Neuronal stem cell (in vitro differentiated cells): ENCODE measurements at regions not wholly inside any gene's neighbourhood (a gene's known extent, or its start where the extent isn't known, plus 50 kb on each side); places are given as distances from the start of the nearest gene placed in this dataset.

Experiments used
- DNase-seq: peaks from one replicate; pipeline ENCODE4 v3.0.0-alpha.2; 2013; ENCODE audit warnings: low spot score
- H2AFZ ChIP-seq: one replicate; pipeline ENCODE4 v1.6.1; 2013; ENCODE audit warnings: mild to moderate bottlenecking, low read length, inconsistent platforms
- H2AK5ac ChIP-seq: 2 replicates; pipeline ENCODE4 v1.6.1; 2013; ENCODE audit warnings: low read depth, mild to moderate bottlenecking, inconsistent platforms, low read length, moderate library complexity, mixed read lengths
- H2BK120ac ChIP-seq: 2 replicates; pipeline ENCODE4 v1.6.1; 2013; ENCODE audit warnings: low read depth, mild to moderate bottlenecking, inconsistent platforms, low read length, moderate library complexity, mixed read lengths
- H2BK12ac ChIP-seq: one replicate; pipeline ENCODE4 v1.6.1; 2013; ENCODE audit warnings: low read length, inconsistent platforms
- H2BK15ac ChIP-seq: 2 replicates; pipeline ENCODE4 v1.6.1; 2013; ENCODE audit warnings: mild to moderate bottlenecking, low read length, inconsistent platforms, mixed read lengths
- H2BK5ac ChIP-seq: one replicate; pipeline ENCODE4 v1.6.1; 2013; ENCODE audit warnings: inconsistent platforms, mild to moderate bottlenecking, low read length, moderate library complexity
- H3K14ac ChIP-seq: one replicate; pipeline ENCODE4 v1.6.1; 2013; ENCODE audit warnings: low read length, inconsistent platforms
- H3K18ac ChIP-seq: 2 replicates; pipeline ENCODE4 v1.6.1; 2013; ENCODE audit warnings: low read length, inconsistent platforms
- H3K23ac ChIP-seq: 2 replicates; pipeline ENCODE4 v1.6.1; 2013; ENCODE audit warnings: low read depth, mild to moderate bottlenecking, mixed read lengths, low read length, inconsistent platforms; ENCODE audit not compliant: poor library complexity
- H3K27ac ChIP-seq: replicated peaks from 3 replicates; pipeline ENCODE4 v1.5.1; 2013; ENCODE audit warnings: low read length, inconsistent platforms
- H3K27me3 ChIP-seq, 3 experiments: 2 replicates each; pipeline ENCODE4 v1.6.1; 2013; ENCODE audit warnings: low read length in 3 of 3, mild to moderate bottlenecking in 2 of 3, inconsistent platforms in 1 of 3, low read depth in 1 of 3, mixed read lengths in 1 of 3, moderate library complexity in 1 of 3; ENCODE audit not compliant: control insufficient read depth in 3 of 3, insufficient read depth in 3 of 3
- H3K36me3 ChIP-seq, 2 donors: replicated peaks in 1 of 2; 2 replicates each; pipeline ENCODE4 v1.6.1; 2013; ENCODE audit warnings: low read length in 2 of 2; ENCODE audit not compliant: control insufficient read depth in 2 of 2, insufficient read depth in 2 of 2
- H3K4ac ChIP-seq: 2 replicates; pipeline ENCODE4 v1.6.1; 2013; ENCODE audit warnings: inconsistent platforms, mild to moderate bottlenecking, low read length, moderate library complexity
- H3K4me1 ChIP-seq, 2 donors: 1 replicate in 1 of 2; 2 replicates in 1 of 2; pipeline ENCODE4 v1.6.1; 2013; ENCODE audit warnings: low read length in 2 of 2, low read depth in 1 of 2; ENCODE audit not compliant: control insufficient read depth in 2 of 2, insufficient read depth in 1 of 2
- H3K4me2 ChIP-seq: one replicate; pipeline ENCODE4 v1.6.1; 2013; ENCODE audit warnings: mild to moderate bottlenecking, low read length, inconsistent platforms; ENCODE audit not compliant: insufficient read depth, poor library complexity, severe bottlenecking
- H3K4me3 ChIP-seq, 2 donors: 2 replicates each; pipeline ENCODE4 v1.5.1; 2013; ENCODE audit warnings: low read length in 2 of 2, mild to moderate bottlenecking in 2 of 2, inconsistent platforms in 1 of 2, moderate library complexity in 1 of 2
- H3K79me1 ChIP-seq: one replicate; pipeline ENCODE4 v1.6.1; 2013; ENCODE audit warnings: low read depth, mild to moderate bottlenecking, inconsistent platforms, low read length, moderate library complexity
- H3K9ac ChIP-seq: one replicate; pipeline ENCODE4 v1.6.1; 2013; ENCODE audit warnings: mild to moderate bottlenecking, low read depth, low read length, inconsistent platforms; ENCODE audit not compliant: poor library complexity
- H3K9me3 ChIP-seq, 2 donors: replicated peaks in 1 of 2; 2 replicates each; pipeline versions ENCODE3 to v1.6.1; 2013; ENCODE audit warnings: low read length in 2 of 2, mild to moderate bottlenecking in 2 of 2, inconsistent platforms in 1 of 2, low read depth in 1 of 2, mixed read lengths in 1 of 2, moderate library complexity in 1 of 2; ENCODE audit not compliant: control insufficient read depth in 2 of 2, insufficient read depth in 1 of 2
- H4K8ac ChIP-seq: one replicate; pipeline ENCODE4 v1.6.1; 2013; ENCODE audit warnings: low read depth, mild to moderate bottlenecking, inconsistent platforms, low read length, moderate library complexity
- H4K91ac ChIP-seq: one replicate; pipeline ENCODE4 v1.6.1; 2013; ENCODE audit warnings: low read length, low read depth, mild to moderate bottlenecking, inconsistent platforms; ENCODE audit not compliant: poor library complexity
- WGBS, 2 donors: extraction: QIAGEN DNeasy Blood & Tissue Kit; methylation state at CpG; one replicate each; pipeline ENCODE4 v1.1.7; 2013; ENCODE audit warnings: missing lambda C conversion rate in 2 of 2, mixed read lengths in 1 of 2; ENCODE audit not compliant: insufficient read length in 2 of 2, insufficient replicate concordance in 1 of 2; ENCODE audit errors: extremely low coverage in 2 of 2; 5-methylcytosine and 5-hydroxymethylcytosine counted together

DNA sequence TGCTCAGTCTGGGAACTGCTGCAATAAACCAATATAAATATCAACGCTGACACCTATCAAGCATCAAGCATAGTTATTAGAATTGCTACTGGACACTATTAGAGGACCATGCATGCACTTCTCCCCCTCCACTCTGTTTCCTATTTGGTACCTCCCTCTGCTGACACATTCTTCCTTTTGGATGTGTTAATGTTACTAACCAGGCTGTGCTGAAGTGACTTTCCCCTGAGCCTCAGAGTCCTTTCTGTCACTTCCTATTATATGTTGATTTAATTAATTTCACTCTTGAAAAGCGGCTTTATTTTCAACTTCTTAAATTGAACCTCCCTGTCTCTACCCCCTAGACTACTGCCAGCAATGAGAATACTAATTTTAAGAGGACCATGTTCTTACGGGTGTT, 379.1 kb downstream of the MCTP2 start:
- no peak overlapping the region for H4K91ac ChIP-seq
- no peak overlapping the region for H2BK5ac ChIP-seq
- H3K79me1 ChIP-seq, result no peaks in the 10 kb centered on the region
- no peak overlapping the region for H3K4ac ChIP-seq
- no peak overlapping the region for H3K4me3 ChIP-seq
- H3K4me1 ChIP-seq, result no peaks in the 10 kb centered on the region
- H3K27ac ChIP-seq, result no peak overlapping the region
- H2BK15ac ChIP-seq, result no peak overlapping the region
- no peaks in the 10 kb centered on the region for H3K9me3 ChIP-seq
- H3K27me3 ChIP-seq, result no peaks in the 10 kb centered on the region
- no peak overlapping the region for H2BK120ac ChIP-seq
- H3K36me3 ChIP-seq, result no peaks in the 10 kb centered on the region
- H3K9ac ChIP-seq, result no peak overlapping the region
- H2BK12ac ChIP-seq, result no peak overlapping the region
- no peak overlapping the region for H2AK5ac ChIP-seq
- no peak overlapping the region for H3K18ac ChIP-seq
- no peak for DNase-seq
- no peak overlapping the region for H2AFZ ChIP-seq
- H4K8ac ChIP-seq, result no peak overlapping the region
- no CpG with 5 or more reads among the region's 3 CpGs for WGBS, 2 donors
- H3K14ac ChIP-seq, result no peak overlapping the region
- no peak overlapping the region for H3K4me2 ChIP-seq
- no peak overlapping the region for H3K23ac ChIP-seq

DNA sequence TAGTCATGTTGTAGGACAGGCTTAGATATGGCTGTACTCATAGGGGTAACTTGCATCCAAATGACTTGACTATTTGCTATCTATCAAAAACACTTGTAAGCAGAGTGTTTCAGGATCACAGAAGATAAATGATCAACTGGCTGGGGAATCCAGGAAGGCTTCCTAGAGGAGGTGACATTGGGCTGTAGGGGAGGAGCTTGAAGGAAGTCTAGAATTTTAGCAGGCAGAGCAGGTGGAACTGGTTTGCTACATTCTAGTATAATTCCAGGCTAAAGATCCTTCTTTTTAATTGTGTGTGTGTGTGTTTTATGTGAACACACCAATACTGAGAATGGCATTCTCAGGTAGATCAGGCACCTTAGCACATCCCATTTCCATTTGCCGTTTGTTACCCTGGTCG, 380.3 kb downstream of the MCTP2 start:
- Histone ChIP-seq H2AFZ (no peak overlapping the region), H4K91ac (no peak overlapping the region)
- DNase-seq, result no peak

DNA sequence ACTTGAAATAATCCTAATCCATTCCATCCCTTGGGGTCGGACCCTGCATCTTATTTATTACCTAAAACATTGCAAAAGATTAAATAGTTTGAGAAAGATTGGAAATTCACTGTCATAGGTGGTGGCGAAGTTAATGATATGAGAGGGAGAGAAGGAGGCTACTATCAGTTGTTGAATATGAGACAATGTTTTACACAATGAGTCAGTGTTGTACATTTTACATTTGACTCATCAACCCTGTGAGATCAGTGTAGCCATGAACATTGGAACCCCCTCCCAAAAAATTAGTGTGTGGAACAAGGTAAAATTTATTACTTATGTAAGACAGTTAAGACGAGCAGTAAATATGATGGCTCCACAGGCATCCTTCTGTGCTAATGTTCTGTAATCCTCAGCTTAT, 384.3 kb downstream of the MCTP2 start:
- Histone ChIP-seq H2BK12ac (no peak overlapping the region), H3K23ac (no peak overlapping the region), H3K4ac (no peak overlapping the region), H2AK5ac (no peak overlapping the region), H3K36me3 (no peaks in the 10 kb centered on the region), H3K79me1 (no peaks in the 10 kb centered on the region), H3K27ac (no peak overlapping the region), H3K14ac (no peak overlapping the region), H2AFZ (no peak overlapping the region), H2BK5ac (no peak overlapping the region), H3K4me1 (no peaks in the 10 kb centered on the region), H3K18ac (no peak overlapping the region), H4K91ac (no peak overlapping the region), H2BK120ac (no peak overlapping the region), H3K4me2 (no peak overlapping the region), H4K8ac (no peak overlapping the region), H2BK15ac (no peak overlapping the region), H3K4me3 (no peak overlapping the region), H3K9me3 (no peaks in the 10 kb centered on the region), H3K27me3 (no peaks in the 10 kb centered on the region), H3K9ac (no peak overlapping the region)
- whole genome bisulfite sequencing, 2 donors, result 100% methylated on average over 1 of the region's 3 CpGs; no CpG with 5 or more reads in 1 of the 2 donors
- no peak for DNase-seq

More for the DNA sequence above, 380.3 kb downstream of the MCTP2 start:
- H3K4me3 ChIP-seq, result no peak overlapping the region
- H3K36me3 ChIP-seq, result no peaks in the 10 kb centered on the region
- no peak overlapping the region for H2BK12ac ChIP-seq
- no peaks in the 10 kb centered on the region for H3K4me1 ChIP-seq
- H3K9me3 ChIP-seq, result no peaks in the 10 kb centered on the region
- no peak overlapping the region for H2BK15ac ChIP-seq
- no peak overlapping the region for H3K4me2 ChIP-seq
- H3K18ac ChIP-seq, result no peak overlapping the region
- WGBS, 2 donors, result no CpG with 5 or more reads among the region's 2 CpGs
- H3K9ac ChIP-seq, result no peak overlapping the region
- no peak overlapping the region for H3K14ac ChIP-seq
- H3K79me1 ChIP-seq, result no peaks in the 10 kb centered on the region
- H2AK5ac ChIP-seq, result no peak overlapping the region
- H3K27ac ChIP-seq, result no peak overlapping the region
- no peak overlapping the region for H3K23ac ChIP-seq
- H2BK5ac ChIP-seq, result no peak overlapping the region
- no peak overlapping the region for H2BK120ac ChIP-seq
- no peaks in the 10 kb centered on the region for H3K27me3 ChIP-seq
- no peak overlapping the region for H4K8ac ChIP-seq
- H3K4ac ChIP-seq, result no peak overlapping the region

DNA sequence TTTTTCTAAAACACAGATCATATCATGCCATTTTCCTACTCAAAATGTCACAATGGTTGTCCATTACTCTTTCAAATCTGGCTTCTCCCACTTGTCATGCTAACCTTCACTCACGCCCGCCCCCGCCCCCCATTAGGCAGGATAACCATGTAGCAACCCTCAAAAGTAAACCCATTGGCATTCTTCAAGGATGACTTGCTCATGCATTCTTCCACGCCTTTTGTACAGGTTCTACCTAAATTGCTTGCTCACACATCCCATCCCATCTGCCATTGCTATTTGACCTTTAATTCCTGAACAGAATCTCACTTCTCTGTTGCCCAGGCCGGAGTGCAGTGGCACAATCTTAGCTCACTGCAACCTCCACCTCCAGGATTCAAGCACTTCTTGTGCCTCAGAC, 389.3 kb downstream of the MCTP2 start:
- H3K23ac ChIP-seq, result no peak overlapping the region
- no peaks in the 10 kb centered on the region for H3K27me3 ChIP-seq
- no peak overlapping the region for H3K27ac ChIP-seq
- no peak for DNase-seq
- no peak overlapping the region for H4K91ac ChIP-seq
- H3K18ac ChIP-seq, result no peak overlapping the region
- no peak overlapping the region for H3K4me3 ChIP-seq
- H3K79me1 ChIP-seq, result no peaks in the 10 kb centered on the region
- H2AK5ac ChIP-seq, result no peak overlapping the region
- no peak overlapping the region for H4K8ac ChIP-seq
- H3K9me3 ChIP-seq, result no peaks in the 10 kb centered on the region
- H3K14ac ChIP-seq, result no peak overlapping the region
- H2BK5ac ChIP-seq, result no peak overlapping the region
- no peak overlapping the region for H2AFZ ChIP-seq
- H3K9ac ChIP-seq, result no peak overlapping the region
- no peaks in the 10 kb centered on the region for H3K4me1 ChIP-seq
- H3K36me3 ChIP-seq, result no peaks in the 10 kb centered on the region
- H2BK12ac ChIP-seq, result no peak overlapping the region
- no peak overlapping the region for H3K4me2 ChIP-seq
- no peak overlapping the region for H2BK15ac ChIP-seq
- H3K4ac ChIP-seq, result no peak overlapping the region
- no CpG with 5 or more reads among the region's 5 CpGs for WGBS, 2 donors
- no peak overlapping the region for H2BK120ac ChIP-seq
